ENCODE measurements at regions not wholly inside any gene's neighbourhood (a gene's known extent, or its start where the extent isn't known, plus 50 kb on each side); places are given as distances from the start of the nearest gene placed in this dataset.
"Not testable (repeated sequence)": the region's sequence is repeated elsewhere in the genome, so short reads cannot be mapped to it uniquely, and the experiment has no call there.

- no peak for TF ChIP-seq POLR2A (IDR thresholded peaks at IDR 0.05)
- TF ChIP-seq, protein P1, sequence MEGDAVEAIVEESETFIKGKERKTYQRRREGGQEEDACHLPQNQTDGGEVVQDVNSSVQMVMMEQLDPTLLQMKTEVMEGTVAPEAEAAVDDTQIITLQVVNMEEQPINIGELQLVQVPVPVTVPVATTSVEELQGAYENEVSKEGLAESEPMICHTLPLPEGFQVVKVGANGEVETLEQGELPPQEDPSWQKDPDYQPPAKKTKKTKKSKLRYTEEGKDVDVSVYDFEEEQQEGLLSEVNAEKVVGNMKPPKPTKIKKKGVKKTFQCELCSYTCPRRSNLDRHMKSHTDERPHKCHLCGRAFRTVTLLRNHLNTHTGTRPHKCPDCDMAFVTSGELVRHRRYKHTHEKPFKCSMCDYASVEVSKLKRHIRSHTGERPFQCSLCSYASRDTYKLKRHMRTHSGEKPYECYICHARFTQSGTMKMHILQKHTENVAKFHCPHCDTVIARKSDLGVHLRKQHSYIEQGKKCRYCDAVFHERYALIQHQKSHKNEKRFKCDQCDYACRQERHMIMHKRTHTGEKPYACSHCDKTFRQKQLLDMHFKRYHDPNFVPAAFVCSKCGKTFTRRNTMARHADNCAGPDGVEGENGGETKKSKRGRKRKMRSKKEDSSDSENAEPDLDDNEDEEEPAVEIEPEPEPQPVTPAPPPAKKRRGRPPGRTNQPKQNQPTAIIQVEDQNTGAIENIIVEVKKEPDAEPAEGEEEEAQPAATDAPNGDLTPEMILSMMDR (IDR thresholded peaks at IDR 0.05): no peak
- Histone ChIP-seq H3K9me3 (no peaks in the 10 kb centered on the region), H3K27ac (no peak overlapping the region), H3K36me3 (ENCODE audit: low read depth, missing control alignments) (no peaks in the 10 kb centered on the region), H3K4me1 (no peaks in the 10 kb centered on the region), H3K4me3 (no peak overlapping the region), H3K27me3 (no peaks in the 10 kb centered on the region)
- WGBS, 2 donors: 63 to 67% methylated on average over 2 of the region's 2 CpGs
- intact Hi-C loops (cut with DNase I; ENCODE audit: low total_unique reads): no loop called here
- no peak for DNase-seq
Observed at GRCh38 chr6:54525731-54526130, 217.5 kb downstream of the TINAG start.

DNA sequence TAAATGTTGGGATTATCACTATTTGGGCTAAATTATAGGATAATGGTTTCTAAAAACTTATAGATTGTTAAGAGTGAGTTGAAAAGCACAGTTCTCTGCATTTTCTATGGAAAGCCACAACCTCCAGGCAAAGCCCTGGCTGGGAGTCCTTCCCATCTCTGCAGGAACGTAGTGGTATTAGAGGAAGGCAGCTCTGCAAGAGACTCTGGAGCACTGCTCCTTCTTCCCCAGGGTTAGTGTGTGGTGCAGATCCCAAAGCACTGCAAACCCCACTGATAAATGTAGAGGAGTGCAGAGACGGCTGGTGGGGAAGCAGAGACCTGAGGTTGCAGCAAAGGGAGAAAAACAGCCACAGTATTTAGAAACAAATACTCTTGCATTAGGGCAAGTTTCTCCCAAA lies 225.3 kb downstream of the TINAG start:
- H3K36me3 ChIP-seq (ENCODE audit: low read depth, missing control alignments): no peaks in the 10 kb centered on the region
- TF ChIP-seq, protein P1 (IDR thresholded peaks at IDR 0.05): no peak
- TF ChIP-seq POLR2A (IDR thresholded peaks at IDR 0.05): no peak
- no peak for DNase-seq
- no peaks in the 10 kb centered on the region for H3K4me1 ChIP-seq
- H3K27ac ChIP-seq: no peak overlapping the region
- H3K9me3 ChIP-seq: no peaks in the 10 kb centered on the region
- intact Hi-C loops (cut with DNase I; ENCODE audit: low total_unique reads): no loop called here
- WGBS, 2 donors: 65 to 70% methylated on average over 2 of the region's 2 CpGs
- H3K4me3 ChIP-seq: no peak overlapping the region
- H3K27me3 ChIP-seq: no peaks in the 10 kb centered on the region

DNA sequence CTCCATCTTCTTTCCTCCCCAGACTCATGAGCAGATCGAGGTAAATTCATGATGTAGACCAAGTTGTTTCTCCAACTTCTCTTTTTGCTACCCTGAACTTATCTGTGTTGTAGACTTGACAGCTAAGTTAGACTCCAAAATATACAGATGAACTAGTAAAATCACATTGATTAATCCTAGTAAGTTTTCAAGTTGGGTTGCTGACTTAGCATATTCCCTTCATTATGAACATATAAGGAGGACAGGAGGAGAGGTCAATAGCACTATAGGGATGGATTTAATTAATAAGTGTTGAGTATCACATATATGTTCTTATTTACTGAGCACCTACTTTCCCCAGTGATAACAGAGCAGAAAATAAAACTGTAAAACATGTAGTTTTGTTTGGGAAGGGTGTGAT lies 227.3 kb downstream of the TINAG start:
- H3K27ac ChIP-seq: no peak overlapping the region
- DNase-seq: no peak
- H3K9me3 ChIP-seq: no peaks in the 10 kb centered on the region
- no peaks in the 10 kb centered on the region for H3K36me3 ChIP-seq (ENCODE audit: low read depth, missing control alignments)
- no peak overlapping the region for H3K4me3 ChIP-seq
- 75 to 83% methylated on average over 1 of the region's 1 CpG for WGBS, 2 donors
- intact Hi-C loops (cut with DNase I; ENCODE audit: low total_unique reads): no loop called here
- no peaks in the 10 kb centered on the region for H3K4me1 ChIP-seq
- no peaks in the 10 kb centered on the region for H3K27me3 ChIP-seq
- TF ChIP-seq POLR2A (IDR thresholded peaks at IDR 0.05): no peak
- TF ChIP-seq, protein P1 (IDR thresholded peaks at IDR 0.05): no peak

DNA sequence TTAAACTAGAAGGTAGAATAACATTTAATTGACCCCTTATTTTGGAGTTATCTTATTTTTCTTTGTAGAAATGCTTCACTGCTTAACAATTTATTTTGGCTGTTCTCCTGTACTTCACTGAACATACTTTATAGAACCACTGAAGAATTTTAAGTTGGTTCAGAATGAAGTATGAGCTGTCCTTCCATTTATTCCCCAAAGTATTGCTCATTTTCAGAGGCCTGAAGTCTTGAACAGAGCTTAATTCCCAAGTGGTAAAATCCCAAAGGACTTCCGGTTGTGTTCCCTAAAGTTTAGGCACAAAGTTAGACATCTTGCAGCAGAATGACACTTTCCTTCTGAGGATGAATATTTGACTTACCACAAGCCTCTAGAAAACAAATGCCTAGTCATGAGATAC lies 233.3 kb downstream of the TINAG start:
- WGBS, 2 donors: 89 to 100% methylated on average over 1 of the region's 1 CpG
- DNase-seq: no peak
- Histone ChIP-seq H3K4me1 (no peaks in the 10 kb centered on the region), H3K9me3 (no peaks in the 10 kb centered on the region), H3K36me3 (ENCODE audit: low read depth, missing control alignments) (no peaks in the 10 kb centered on the region), H3K27ac (no peak overlapping the region), H3K4me3 (no peak overlapping the region), H3K27me3 (no peaks in the 10 kb centered on the region)
- intact Hi-C loops (cut with DNase I; ENCODE audit: low total_unique reads): no loop called here
- TF ChIP-seq POLR2A (IDR thresholded peaks at IDR 0.05): no peak
- TF ChIP-seq, protein P1 (IDR thresholded peaks at IDR 0.05): no peak

DNA sequence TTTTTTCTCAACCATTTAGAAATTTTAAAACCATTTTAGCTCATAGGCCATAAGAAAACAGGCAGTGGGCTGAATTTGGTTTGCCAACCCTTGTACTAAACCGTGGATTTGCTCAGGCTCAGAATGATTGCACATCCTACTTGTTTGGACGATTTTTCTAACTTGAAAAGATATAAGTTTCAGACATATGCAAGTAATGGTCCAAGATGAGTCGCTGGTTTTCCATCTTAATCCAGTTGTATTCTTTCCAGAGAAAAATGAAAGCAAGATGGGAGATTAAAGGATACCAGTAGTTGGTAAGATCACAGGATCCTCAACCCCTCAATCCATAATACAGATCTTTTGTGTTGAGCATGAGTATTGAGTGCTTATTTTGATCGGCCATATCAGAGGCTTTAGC lies 250.9 kb downstream of the TINAG start:
- Histone ChIP-seq H3K27me3 (no peaks in the 10 kb centered on the region), H3K9me3 (no peaks in the 10 kb centered on the region), H3K4me1 (no peaks in the 10 kb centered on the region), H3K27ac (no peak overlapping the region), H3K36me3 (ENCODE audit: low read depth, missing control alignments) (no peaks in the 10 kb centered on the region), H3K4me3 (no peak overlapping the region)
- intact Hi-C loops (cut with DNase I; ENCODE audit: low total_unique reads): no loop called here
- WGBS, 2 donors: 86 to 88% methylated on average over 4 of the region's 4 CpGs
- TF ChIP-seq POLR2A (IDR thresholded peaks at IDR 0.05): no peak
- TF ChIP-seq, protein P1 (IDR thresholded peaks at IDR 0.05): no peak
- no peak for DNase-seq

DNA sequence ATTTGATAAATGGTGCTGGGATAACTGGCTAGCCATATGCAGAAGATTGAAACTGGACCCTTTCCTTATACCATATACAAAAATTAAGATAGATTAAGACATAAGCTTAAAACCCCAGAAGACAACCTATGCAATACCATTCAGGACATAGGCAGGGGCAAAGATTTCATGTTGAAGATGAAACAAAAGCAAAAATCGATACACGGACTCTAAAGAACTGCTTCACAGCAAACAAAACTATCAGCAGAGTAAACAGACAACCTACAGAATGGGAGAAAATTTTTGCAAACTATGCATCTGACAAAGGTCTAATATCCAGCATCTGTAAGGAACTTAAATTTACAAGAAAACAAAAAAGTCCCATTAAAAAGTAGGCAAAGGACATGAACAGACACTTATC lies 255.9 kb downstream of the TINAG start:
- intact Hi-C loops (cut with DNase I; ENCODE audit: low total_unique reads); H3K27ac ChIP-seq; H3K9me3 ChIP-seq; H3K4me3 ChIP-seq; H3K36me3 ChIP-seq (ENCODE audit: low read depth, missing control alignments); H3K4me1 ChIP-seq; H3K27me3 ChIP-seq; DNase-seq: not testable (repeated sequence)
- WGBS, 2 donors: 90 to 98% methylated on average over 2 of the region's 2 CpGs
